ENCODE measurements at regions not wholly inside any gene's neighbourhood (a gene's known extent, or its start where the extent isn't known, plus 50 kb on each side); places are given as distances from the start of the nearest gene placed in this dataset.

GRCh38 chr18:78711971-78712370, 267.6 kb upstream of the SALL3 start:
- Histone ChIP-seq H3K9me3 (no peaks in the 10 kb centered on the region), H3K4me1 (no peaks in the 10 kb centered on the region), H3K4me3 (ENCODE audit: low read depth, low read length) (no peak overlapping the region), H3K36me3 (no peaks in the 10 kb centered on the region), H3K27me3 (no peaks in the 10 kb centered on the region)
- no peak for TF ChIP-seq CTCF (IDR thresholded peaks at IDR 0.05; ENCODE audit: low read depth, low read length)
- DNase-seq = no peak

- no peak overlapping the region for H3K4me3 ChIP-seq (ENCODE audit: low read depth, low read length)
Observed at GRCh38 chr18:78713069-78713468, 266.5 kb upstream of the SALL3 start.

GRCh38 chr18:78713726-78714125, 265.9 kb upstream of the SALL3 start:
- H3K4me1 ChIP-seq = no peaks in the 10 kb centered on the region
- H3K4me3 ChIP-seq (ENCODE audit: low read depth, low read length) = no peak overlapping the region
- H3K27me3 ChIP-seq = no peaks in the 10 kb centered on the region
- H3K36me3 ChIP-seq = no peaks in the 10 kb centered on the region
- H3K9me3 ChIP-seq = no peaks in the 10 kb centered on the region
- no peak for DNase-seq
- no peak for TF ChIP-seq CTCF (IDR thresholded peaks at IDR 0.05; ENCODE audit: low read depth, low read length)

More at GRCh38 chr18:78713069-78713468, 266.5 kb upstream of the SALL3 start:
- H3K4me1 ChIP-seq = no peaks in the 10 kb centered on the region
- no peaks in the 10 kb centered on the region for H3K9me3 ChIP-seq
- TF ChIP-seq CTCF (IDR thresholded peaks at IDR 0.05; ENCODE audit: low read depth, low read length) = no peak
- no peaks in the 10 kb centered on the region for H3K27me3 ChIP-seq
- no peak for DNase-seq
- H3K36me3 ChIP-seq = no peaks in the 10 kb centered on the region

- no peaks in the 10 kb centered on the region for H3K9me3 ChIP-seq
- no peak overlapping the region for H3K4me3 ChIP-seq (ENCODE audit: low read depth, low read length)
- no peak for DNase-seq
- no peaks in the 10 kb centered on the region for H3K4me1 ChIP-seq
- TF ChIP-seq CTCF (IDR thresholded peaks at IDR 0.05; ENCODE audit: low read depth, low read length) = no peak
- H3K27me3 ChIP-seq = no peaks in the 10 kb centered on the region
- H3K36me3 ChIP-seq = no peaks in the 10 kb centered on the region
Observed at GRCh38 chr18:78716022-78716421, 263.6 kb upstream of the SALL3 start.

GRCh38 chr18:78716581-78716980, 263.0 kb upstream of the SALL3 start:
- DNase-seq = no peak
- Histone ChIP-seq H3K36me3 (no peaks in the 10 kb centered on the region), H3K4me1 (no peaks in the 10 kb centered on the region), H3K9me3 (no peaks in the 10 kb centered on the region), H3K27me3 (no peaks in the 10 kb centered on the region), H3K4me3 (ENCODE audit: low read depth, low read length) (no peak overlapping the region)
- TF ChIP-seq CTCF (IDR thresholded peaks at IDR 0.05; ENCODE audit: low read depth, low read length) = no peak

- Histone ChIP-seq H3K4me3 (ENCODE audit: low read depth, low read length) (no peak overlapping the region), H3K36me3 (no peaks in the 10 kb centered on the region), H3K9me3 (no peaks in the 10 kb centered on the region), H3K27me3 (no peaks in the 10 kb centered on the region), H3K4me1 (no peaks in the 10 kb centered on the region)
- TF ChIP-seq CTCF (IDR thresholded peaks at IDR 0.05; ENCODE audit: low read depth, low read length) = no peak
- DNase-seq = no peak
Observed at GRCh38 chr18:78717051-78717765, 262.4 kb upstream of the SALL3 start.

Measured in BE2C (cell line).